Breast epithelium (tissue), 3 donors: ENCODE measurements at regions not wholly inside any gene's neighbourhood (a gene's known extent, or its start where the extent isn't known, plus 50 kb on each side); places are given as distances from the start of the nearest gene placed in this dataset.

Experiments
- CTCF ChIP-seq, 3 donors: fragments of 450-650 bp; IDR thresholded peaks; one replicate each; pipeline ENCODE4 v1.5.1; 2016 to 2017; ENCODE audit warnings: antibody characterized with exemption in 3 of 3, mild to moderate bottlenecking in 3 of 3, moderate library complexity in 3 of 3
- POLR2A ChIP-seq: fragments of 450-650 bp; IDR thresholded peaks from one replicate; pipeline ENCODE4 v1.6.1; 2016; ENCODE audit warnings: antibody characterized with exemption, mild to moderate bottlenecking, moderate library complexity

- TF ChIP-seq CTCF (IDR thresholded peaks at IDR 0.05), result no peak
- no peak for TF ChIP-seq POLR2A
These were observed 615.8 kb upstream of the ZFHX3 start for GRCh38 chr16:73663720-73664119.
